ENCODE measurements at regions not wholly inside any gene's neighbourhood (a gene's known extent, or its start where the extent isn't known, plus 50 kb on each side); places are given as distances from the start of the nearest gene placed in this dataset.

DNA sequence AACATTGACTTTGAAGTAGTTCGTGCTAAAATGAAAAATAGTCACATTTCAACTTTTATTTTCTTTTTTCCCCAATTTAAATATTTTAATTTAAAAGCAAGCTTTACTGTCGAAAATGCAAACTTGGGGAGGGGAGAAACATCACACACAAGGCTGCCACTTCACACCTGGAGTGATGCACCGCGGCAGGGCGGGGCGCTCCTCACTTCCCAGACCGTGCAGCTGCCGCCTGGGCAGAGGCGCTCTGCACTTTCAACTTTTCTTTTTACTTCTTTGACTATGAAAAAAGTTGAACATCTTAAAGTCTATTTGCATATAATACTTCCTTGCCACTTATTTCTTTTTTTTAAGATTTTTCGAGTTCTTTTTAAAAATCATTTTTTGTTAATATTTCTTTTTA is 993.3 kb upstream of the GJE1 start:
- no peak for ATAC-seq
- no peak overlapping the region for H3K27ac ChIP-seq
- H3K4me3 ChIP-seq: no peak overlapping the region
- no peaks in the 10 kb centered on the region for H3K4me1 ChIP-seq
- no peak for TF ChIP-seq CTCF (IDR thresholded peaks at IDR 0.05)
- DNase-seq: no peak
- intact Hi-C loops (cut with DNase I): no loop called here
- no peaks in the 10 kb centered on the region for H3K27me3 ChIP-seq (ENCODE audit: low read depth)
- no peaks in the 10 kb centered on the region for H3K9me3 ChIP-seq
- no peaks in the 10 kb centered on the region for H3K36me3 ChIP-seq

- Histone ChIP-seq H3K4me1 (no peaks in the 10 kb centered on the region), H3K36me3 (no peaks in the 10 kb centered on the region), H3K27me3 (ENCODE audit: low read depth) (no peaks in the 10 kb centered on the region), H3K27ac (no peak overlapping the region), H3K4me3 (no peak overlapping the region), H3K9me3 (no peaks in the 10 kb centered on the region)
- DNase-seq: no peak
- no peak for TF ChIP-seq CTCF (IDR thresholded peaks at IDR 0.05)
- intact Hi-C loops (cut with DNase I): no loop called here
- no peak for ATAC-seq
These were observed 998.0 kb upstream of the GJE1 start for GRCh38 chr6:141134723-141135122.

GRCh38 chr6:141133836-141134235 is 998.9 kb upstream of the GJE1 start:
- H3K27ac ChIP-seq: no peak overlapping the region
- ATAC-seq (no peak), DNase-seq (no peak)
- no peaks in the 10 kb centered on the region for H3K9me3 ChIP-seq
- no peaks in the 10 kb centered on the region for H3K27me3 ChIP-seq (ENCODE audit: low read depth)
- intact Hi-C loops (cut with DNase I): no loop called here
- H3K36me3 ChIP-seq: no peaks in the 10 kb centered on the region
- no peaks in the 10 kb centered on the region for H3K4me1 ChIP-seq
- H3K4me3 ChIP-seq: no peak overlapping the region
- no peak for TF ChIP-seq CTCF (IDR thresholded peaks at IDR 0.05)

- H3K9me3 ChIP-seq: no peaks in the 10 kb centered on the region
- intact Hi-C loops (cut with DNase I): no loop called here
- H3K4me3 ChIP-seq: no peak overlapping the region
- H3K36me3 ChIP-seq: no peaks in the 10 kb centered on the region
- no peak for TF ChIP-seq CTCF (IDR thresholded peaks at IDR 0.05)
- no peak overlapping the region for H3K27ac ChIP-seq
- DNase-seq: no peak
- no peaks in the 10 kb centered on the region for H3K4me1 ChIP-seq
- H3K27me3 ChIP-seq (ENCODE audit: low read depth): no peaks in the 10 kb centered on the region
- no peak for ATAC-seq
These were observed 999.4 kb upstream of the GJE1 start for GRCh38 chr6:141133346-141133745.

- TF ChIP-seq CTCF (IDR thresholded peaks at IDR 0.05): no peak
- no peak for DNase-seq
- no peak overlapping the region for H3K27ac ChIP-seq
- no peaks in the 10 kb centered on the region for H3K36me3 ChIP-seq
- intact Hi-C loops (cut with DNase I): no loop called here
- H3K9me3 ChIP-seq: no peaks in the 10 kb centered on the region
- no peaks in the 10 kb centered on the region for H3K4me1 ChIP-seq
- no peaks in the 10 kb centered on the region for H3K27me3 ChIP-seq (ENCODE audit: low read depth)
- no peak overlapping the region for H3K4me3 ChIP-seq
- no peak for ATAC-seq
These were observed 1001.1 kb upstream of the GJE1 start for GRCh38 chr6:141131616-141132015.

GRCh38 chr6:141123497-141123896 is 1009.2 kb upstream of the GJE1 start:
- no peak for TF ChIP-seq CTCF (IDR thresholded peaks at IDR 0.05)
- Histone ChIP-seq H3K9me3 (no peaks in the 10 kb centered on the region), H3K36me3 (no peaks in the 10 kb centered on the region), H3K4me1 (no peaks in the 10 kb centered on the region), H3K27ac (no peak overlapping the region), H3K4me3 (no peak overlapping the region), H3K27me3 (ENCODE audit: low read depth) (no peaks in the 10 kb centered on the region)
- DNase-seq (no peak), ATAC-seq (no peak)
- intact Hi-C loops (cut with DNase I): no loop called here

All from lower lobe of right lung (tissue), 2 donors.